HTR-8/SVneo (cell line): ENCODE measurements at regions not wholly inside any gene's neighbourhood (a gene's known extent, or its start where the extent isn't known, plus 50 kb on each side); places are given as distances from the start of the nearest gene placed in this dataset.
A peak's percentile ranks its signal among the peaks of the same experiment; 100 is the strongest.

Experiments
- DNase-seq: peaks from one replicate; pipeline ENCODE4 v3.0.0; 2011; ENCODE audit warnings: low spot score, mixed read lengths; ENCODE audit not compliant: insufficient read length
- FAIRE-seq: peaks from 2 replicates; lab custom pipeline; 2011; peaks lifted over from hg19 to GRCh38; lab: Jason Lieb, UNC

DNA sequence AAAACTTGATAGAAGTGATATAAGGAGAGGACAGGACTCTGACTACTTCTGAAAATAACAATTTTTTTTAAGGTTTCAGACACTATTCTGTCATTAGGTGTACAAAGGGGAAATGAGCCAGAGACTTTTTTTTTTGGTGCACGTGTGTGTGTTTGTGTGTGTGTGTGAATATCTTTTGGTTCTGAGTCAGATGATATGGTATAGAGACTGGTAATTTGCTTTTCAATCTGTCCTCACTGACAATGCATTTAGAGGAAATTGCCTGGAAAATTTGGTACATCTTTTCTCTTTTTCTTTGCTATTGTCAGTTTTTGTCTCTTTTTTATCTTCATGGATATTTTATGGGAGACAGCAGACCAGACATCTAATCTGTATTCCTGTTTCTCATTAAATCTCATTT lies 59.3 kb downstream of the DDIT4L start:
- FAIRE-seq (no peak), DNase-seq (no peak)

DNA sequence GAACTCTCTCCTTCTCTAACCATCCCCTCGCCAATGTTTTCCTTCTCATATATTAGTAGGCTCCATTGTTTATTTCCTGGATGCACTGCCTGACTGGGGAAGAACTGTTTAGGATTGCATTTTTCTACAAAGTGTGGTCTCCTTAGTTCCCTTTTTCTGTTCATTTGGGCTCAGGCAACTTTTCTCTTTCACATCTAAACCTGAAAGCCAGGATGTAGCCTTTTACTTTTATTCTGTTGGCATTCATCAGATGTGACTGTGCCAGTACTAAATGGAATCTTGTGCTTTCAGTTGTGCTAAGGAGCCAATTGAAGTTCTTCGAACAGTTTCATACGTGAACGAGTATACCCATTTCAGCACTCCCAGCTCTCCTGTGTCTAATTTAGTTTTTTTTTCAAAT lies 59.8 kb downstream of the DDIT4L start:
- no peak for DNase-seq
- no peak for FAIRE-seq

DNA sequence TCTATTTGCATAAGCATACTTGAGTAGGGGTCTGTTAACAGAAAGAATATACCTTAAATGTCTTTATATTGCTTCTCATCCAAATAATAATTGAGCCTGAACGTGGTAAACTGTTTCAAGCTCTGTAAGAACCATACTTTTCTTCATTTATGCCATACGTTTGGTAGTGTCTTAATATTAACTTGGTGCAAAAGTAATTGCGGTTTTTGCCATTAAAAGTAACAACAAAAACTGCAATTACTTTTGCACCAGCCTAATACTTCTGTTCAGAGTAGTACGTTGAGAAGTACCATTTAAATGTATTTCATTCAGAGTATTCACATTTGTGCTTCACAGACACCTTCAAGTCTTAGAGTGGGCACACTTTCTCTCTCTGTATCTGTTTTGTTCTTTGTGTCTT lies 60.5 kb downstream of the DDIT4L start:
- DNase-seq: no peak
- no peak for FAIRE-seq

DNA sequence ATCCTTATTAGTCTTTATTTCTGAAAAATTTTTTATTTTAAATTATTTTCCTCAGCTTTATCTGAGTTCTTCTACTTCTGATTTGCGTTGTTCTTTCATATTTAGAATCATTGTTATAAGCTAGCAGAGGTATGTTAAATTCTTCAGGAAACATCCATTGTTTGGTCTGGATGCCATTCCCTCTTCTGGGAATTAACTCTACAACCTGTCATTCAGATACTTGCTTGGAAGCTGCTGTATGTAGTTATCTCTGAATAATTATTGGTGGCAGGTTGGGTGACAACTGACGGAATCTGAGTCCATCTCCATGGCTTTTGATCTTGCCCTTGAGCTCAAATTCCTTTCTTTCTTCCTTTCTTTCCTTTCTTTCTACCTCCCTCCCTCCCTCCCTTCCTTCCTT lies 61.9 kb downstream of the DDIT4L start:
- FAIRE-seq: no peak
- DNase-seq: no peak

DNA sequence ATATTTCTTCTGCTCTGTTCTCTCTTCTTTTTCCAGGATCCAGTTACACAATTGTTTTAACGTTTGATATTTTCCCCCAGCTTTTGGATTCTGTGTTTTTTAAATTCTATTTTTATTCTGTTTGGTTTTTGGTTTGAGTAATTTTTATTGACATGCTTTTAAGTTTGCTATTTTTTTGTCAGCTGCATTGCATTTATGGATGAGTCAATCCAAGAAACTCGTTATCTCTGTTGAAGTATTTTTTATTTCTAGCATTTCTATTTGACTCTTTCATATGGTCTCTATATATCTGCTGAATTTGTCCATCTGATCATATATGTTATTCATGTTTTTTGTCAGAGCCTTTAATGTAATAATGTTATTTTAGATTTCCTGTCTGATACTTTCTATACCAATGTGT lies 65.6 kb downstream of the DDIT4L start:
- FAIRE-seq: no peak

DNA sequence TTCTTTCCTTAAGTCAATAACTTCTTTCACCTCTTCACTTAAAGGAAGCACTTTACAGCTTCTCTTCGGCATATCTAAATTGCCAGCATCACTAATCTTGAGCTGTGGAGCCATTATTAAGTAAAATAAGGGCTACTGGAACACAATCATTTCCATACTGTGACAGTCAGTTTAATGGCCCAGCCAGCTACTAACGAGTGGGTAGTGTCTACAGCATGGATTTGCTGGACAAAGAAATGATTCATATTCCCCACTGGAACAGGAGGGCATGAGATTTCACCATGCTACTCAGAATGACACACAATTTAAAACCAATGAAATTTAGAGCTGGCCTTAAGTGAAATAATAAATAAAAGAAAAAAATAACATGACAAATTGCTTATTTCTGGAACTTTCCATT lies 72.1 kb downstream of the DDIT4L start:
- DNase-seq: no peak
- no peak for FAIRE-seq

More for the DNA sequence above, 65.6 kb downstream of the DDIT4L start:
- no peak for DNase-seq

DNA sequence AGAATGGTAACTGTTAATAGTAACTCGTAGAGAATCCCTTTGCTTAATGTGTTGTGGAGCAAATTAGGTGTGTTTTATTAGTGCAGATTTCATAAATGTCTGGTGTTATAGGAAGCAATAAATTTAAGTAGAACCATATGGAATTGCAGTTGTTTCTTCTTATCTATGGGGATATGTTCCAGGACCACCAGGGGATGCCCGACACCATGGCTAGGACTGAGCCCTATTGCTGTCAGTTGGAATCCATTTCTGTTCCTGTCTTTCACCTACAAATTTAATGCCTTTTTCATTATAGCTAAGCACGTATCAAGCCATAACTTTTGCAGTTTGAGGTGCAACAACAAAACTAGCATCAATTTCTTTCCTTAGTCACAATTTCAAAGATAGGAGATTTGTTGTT lies 72.5 kb downstream of the DDIT4L start:
- FAIRE-seq: no peak
- DNase-seq: no peak

DNA sequence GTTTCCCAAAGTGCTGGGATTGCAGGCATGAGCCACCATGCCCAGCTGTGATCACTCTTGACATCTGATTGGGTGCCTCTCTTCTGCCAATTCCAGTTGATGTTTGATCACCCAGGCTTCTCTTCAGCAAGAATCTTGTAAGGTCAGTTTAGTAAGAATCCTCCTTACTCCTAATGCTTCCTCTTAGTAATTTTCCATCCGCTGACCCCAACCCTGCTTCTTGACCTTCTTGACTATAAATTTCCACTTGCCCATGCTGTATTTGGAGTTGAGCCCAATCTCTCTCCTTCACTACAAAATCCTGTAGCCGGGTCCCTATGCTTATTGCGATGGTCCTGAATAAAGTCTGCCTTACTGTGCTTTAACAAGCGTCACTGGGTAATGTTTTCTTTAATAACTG lies 75.4 kb downstream of the DDIT4L start:
- DNase-seq: no peak
- FAIRE-seq: no peak

DNA sequence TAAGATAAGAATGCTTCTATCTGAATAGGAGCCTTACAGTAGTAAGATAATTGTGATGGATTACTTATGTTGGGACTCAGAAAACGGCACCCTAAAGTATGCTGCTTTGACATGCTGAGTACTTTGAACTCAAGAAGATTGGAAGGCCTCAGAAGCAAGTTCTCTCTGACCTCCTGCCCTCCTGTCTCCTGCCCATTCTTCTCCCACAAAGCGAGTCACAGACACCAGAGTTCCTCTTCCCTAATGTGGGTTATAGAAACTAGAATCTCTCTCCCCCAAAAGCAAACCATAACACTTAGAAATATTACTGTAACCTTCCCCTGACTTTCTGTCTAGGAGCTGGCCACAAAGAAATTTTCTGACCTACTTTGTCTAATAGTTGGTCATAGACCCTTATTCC lies 76.5 kb downstream of the DDIT4L start:
- FAIRE-seq: no peak
- no peak for DNase-seq

DNA sequence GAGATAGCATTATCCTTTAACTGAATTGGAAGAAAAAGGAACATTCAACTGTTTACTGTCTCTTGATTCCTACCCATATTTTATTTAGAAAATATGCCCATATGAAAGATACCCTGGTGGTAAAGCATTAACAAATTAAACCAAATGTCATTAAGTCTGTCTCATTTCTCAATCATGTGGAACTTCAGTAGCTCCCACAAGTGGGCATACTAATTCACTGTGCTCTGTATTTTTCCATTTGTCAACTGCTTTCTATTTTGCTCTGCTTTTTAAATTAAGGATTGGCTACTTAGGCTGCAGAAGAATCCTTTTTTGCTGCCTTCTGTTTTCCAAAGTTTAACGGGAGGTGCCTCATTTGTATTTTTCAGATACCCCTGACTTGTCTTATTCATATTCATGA lies 77.2 kb downstream of the DDIT4L start:
- no peak for DNase-seq
- no peak for FAIRE-seq

DNA sequence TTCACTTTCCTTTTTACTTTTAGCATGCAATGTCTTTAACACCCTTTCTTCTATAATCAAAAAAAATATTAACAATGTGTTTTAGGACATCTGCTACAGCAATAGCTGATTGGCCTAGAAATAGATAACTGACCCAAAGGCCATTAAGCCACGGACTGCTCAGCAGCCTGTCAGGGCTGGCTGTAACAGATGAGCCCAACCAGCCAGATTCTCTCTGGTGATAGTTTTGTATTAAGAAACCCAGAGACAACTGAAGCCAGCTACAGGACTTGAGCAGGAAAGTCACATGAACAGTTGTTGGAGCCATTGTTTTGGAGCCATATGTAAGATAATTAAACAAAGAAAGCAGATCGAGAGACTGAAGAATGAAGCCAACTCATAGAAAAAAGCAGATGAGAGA lies 80.3 kb downstream of the DDIT4L start:
- FAIRE-seq: no peak
- no peak for DNase-seq

DNA sequence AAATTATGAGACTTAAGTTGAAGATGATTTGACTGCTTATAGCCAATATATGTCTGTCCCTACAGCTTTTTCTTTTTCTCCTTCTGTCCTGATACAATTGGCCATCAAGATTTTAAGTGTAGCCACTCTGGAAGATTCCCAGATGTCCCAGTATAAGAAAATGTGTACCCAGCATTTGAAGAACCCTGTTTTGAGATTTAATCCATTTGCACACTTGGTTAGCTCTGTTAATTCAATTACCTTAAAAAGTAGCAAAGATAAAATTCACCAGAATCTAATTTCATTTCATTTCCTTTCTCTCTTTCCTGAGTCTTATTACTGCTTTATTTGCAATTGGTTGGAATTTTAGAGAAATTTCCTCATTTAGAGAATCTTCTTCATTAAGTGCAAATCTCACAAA lies 81.4 kb downstream of the DDIT4L start:
- FAIRE-seq (no peak), DNase-seq (no peak)

DNA sequence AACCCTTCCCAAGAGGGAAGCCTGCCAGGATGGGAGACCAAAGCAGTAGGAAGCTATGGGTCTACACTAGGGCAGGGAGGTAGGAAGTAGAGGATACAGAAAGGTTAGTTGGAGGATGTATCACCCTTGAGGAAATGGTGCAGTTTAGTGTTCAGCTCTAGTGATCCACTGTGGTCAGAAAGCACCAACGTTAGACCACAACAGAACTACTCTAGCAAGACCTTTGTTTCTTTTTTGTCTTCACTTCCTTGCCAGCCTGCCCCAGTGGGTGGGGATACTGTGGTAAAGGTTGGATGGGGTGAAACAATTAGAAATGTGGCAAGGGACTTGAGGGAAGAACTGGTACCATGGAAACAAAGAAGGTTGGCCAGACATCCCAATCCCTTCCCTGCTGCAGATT lies 83.3 kb downstream of the DDIT4L start:
- FAIRE-seq: no peak
- DNase-seq: no peak

DNA sequence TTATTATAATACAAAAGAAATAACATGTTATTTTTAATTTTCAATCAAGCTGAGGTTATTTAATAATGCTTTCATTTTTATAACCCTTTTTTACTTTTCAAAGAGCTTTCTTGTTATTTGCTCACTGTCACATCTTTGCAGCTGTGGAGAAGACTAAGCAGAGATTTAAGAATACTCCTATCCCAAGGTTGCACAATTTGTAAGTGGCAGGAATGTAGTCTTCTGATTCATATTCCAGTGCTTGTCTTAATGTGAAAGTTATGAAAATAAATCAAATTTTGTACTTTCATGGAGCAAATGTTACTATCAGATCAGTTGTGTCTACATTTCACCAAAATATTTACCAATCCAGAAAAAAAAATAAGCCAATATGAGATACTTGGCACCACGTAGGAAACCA lies 86.6 kb downstream of the DDIT4L start:
- FAIRE-seq (no peak), DNase-seq (no peak)

DNA sequence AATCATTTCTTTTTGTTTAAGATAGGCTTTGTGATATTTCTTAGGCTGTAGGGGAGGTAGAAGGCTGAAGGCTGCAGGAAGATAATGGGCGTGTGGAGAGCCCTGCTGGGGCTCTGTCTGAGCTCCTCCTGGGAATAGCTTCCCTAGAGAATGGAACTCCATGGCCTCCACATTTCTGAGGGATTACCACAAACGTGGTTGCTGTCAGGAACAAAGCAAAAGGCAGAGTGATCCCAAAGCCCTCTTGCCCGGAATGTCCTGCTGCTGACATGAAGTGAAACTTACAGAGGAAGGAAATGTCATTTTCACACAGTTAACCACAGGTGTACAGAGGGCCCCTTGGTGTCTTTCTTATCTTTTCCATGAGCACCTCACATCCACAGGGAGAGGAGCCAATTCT lies 89.3 kb downstream of the DDIT4L start:
- FAIRE-seq (no peak), DNase-seq (no peak)

DNA sequence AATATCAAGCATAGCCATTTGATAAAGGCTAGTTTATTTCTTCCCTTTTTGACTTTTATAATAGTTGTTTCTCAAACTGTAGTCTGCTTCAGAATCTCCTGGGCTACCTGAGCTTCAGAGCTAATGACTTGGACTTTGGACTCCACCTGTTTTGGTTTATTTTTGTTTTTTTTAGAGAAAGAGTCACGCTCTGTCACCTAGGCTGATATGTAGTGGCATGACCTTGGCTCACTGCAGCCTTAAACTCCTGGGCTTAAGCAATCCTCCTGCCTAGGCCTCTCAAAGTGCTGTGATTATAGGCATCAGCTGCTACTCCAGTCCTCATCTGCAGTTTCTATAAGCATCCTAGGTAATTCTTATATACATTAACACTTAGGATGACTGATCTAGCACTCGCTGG lies 90.5 kb downstream of the DDIT4L start:
- no peak for DNase-seq
- no peak for FAIRE-seq

DNA sequence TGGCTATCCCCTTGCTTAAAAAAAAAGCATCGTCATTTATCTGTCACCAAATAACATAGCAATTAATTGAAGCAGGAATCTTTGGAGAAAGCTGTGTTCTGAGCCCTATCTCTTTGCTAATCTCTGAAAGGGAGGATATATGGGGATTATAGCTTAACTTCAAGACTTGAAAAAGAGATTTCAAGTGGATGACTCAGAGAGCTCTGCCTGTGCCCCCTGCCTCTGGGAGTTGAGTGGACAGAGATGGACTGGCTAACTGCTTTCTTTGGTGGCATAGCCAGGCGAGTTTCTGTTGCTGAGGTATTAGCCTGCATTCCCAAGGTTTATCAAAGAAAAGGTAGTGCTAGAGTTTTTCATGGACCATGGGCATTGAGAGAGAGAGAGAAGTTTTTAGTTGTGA lies 91.6 kb downstream of the DDIT4L start:
- DNase-seq (no peak), FAIRE-seq (no peak)

DNA sequence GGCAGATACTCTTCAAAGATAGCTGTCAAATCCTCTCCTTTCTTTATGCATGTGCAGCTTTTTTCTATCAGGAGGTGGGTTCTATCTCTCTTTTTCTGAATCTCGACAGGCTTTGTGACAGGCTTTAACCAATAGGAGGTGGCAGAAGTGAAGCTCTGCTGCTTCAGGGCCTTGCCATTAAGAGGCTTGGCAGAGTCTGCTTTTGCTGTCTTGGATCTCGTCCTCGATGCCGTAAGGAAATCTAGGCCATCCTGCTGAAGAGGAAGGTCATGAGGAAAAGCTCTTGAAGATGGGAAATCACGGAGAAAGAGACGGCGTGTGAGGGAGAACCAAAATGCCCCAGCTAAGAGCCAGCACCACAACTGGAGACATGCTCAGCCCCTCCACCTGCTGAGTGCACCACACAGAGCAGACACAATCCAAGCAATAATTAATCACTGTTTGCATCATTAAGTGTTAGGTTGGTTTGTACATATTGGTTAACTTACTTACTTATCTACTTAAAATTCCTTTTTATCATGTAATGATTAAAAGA lies 92.2 kb downstream of the DDIT4L start:
- FAIRE-seq (no peak), DNase-seq (no peak)

DNA sequence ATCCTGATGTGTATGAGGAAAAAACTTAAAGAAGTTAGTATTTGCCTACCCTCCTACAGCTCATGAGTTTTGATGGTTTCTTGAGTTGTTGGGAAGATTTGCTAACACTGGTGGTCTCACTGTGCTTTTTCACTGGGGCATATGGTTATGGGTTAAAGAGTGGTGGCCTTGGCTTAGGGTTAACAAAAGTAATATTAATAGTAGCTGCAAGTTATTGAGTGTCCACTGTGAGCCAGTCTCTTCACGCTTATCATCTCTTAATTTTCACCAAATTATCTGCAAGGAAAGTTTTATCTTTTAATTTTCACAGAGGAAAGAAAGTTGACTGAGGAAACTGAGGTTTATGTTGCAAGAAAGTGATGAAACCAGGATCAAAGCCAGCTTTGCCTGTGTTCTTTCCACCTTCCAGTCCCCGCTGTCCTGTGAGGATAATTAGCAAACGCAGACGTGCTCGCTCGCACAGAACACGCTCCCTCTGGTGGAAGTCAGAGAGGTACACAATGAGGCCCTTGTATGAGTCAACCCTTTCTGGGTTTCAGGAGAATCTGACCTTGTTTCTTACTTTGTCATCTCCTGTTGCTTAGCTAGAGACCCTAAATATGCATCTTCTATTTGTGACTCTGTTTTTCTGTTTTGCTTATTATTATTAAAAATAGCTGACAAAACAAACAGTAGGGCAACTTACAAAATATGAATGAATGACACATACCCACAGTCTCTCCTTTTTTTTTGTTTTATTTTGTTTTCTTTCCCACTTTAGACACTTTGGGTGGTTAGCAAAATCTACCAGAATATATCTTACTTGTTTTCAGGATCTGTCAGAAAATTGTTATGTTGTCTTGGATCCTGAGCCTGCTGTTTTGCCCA lies 94.3 kb downstream of the DDIT4L start:
- no peak for FAIRE-seq
- DNase-seq: peak; percentile 18

DNA sequence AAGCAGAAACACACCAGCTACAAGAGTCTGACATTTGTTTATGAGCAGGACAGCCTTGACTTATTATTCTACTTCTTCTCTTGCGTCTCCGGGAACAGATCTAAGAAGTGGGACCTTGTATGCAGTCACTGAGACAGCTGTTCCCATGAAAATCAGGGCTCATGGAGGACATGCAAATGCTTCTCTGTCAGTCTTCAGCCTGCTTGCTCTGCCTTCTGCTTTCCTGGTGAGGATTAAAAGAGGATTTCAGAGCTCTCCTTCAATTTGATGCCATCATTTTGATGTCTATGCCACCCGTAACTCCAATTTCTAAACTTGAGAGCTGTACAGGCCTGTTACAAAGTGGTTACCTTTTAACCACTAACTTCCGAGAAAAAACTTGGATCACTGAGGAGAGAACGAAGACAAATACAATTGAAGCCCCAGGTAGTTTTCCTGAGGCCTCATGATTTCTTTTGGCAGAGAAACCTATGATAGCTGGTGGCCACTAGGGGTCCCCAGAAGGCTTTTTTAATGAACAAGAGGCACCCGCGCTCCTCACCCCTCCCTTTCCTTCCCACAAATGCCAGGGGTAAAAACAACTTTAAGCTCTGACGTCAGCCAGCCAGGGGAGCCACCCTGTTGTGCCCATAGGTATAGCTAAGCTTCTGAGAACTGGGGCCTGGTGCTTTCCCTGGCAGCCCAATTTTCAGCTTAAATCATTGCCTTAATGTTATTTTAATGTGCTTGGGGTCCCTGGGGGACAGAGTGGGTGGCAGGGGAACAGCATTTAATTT lies 97.0 kb downstream of the DDIT4L start:
- FAIRE-seq (no peak), DNase-seq (peak; percentile 51)

DNA sequence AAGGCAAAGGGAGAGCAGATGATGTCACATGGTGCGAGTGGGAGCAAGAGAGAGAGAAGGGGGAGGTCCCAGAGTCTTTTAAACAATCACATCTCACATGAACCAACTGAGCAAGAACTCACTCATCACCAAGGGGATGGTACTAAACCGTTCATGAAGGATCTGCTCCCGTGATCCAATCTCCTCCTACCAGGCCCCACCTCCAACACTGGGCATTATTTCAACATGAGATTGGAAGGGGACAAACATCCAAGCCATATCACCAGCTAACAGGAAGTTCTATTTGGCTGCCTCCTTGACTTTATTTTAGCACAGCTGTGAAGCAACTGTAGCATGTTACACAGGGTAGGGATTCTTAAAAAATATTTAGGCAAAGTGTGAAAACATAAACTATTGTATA lies 102.5 kb downstream of the DDIT4L start:
- DNase-seq: no peak
- FAIRE-seq: no peak
